Ramos (cell line): ENCODE measurements at regions not wholly inside any gene's neighbourhood (a gene's known extent, or its start where the extent isn't known, plus 50 kb on each side); places are given as distances from the start of the nearest gene placed in this dataset.
"Not testable (repeated sequence)": the region's sequence is repeated elsewhere in the genome, so short reads cannot be mapped to it uniquely, and the experiment has no call there.

ENCODE experiments used
- in situ Hi-C: fragments of 300-500 bp; cut with MboI; formaldehyde crosslinking; loops from one replicate; pipeline ENCODE4 v1.14.3; 2022; ENCODE audit warnings: low sequenced_read_pairs; ENCODE audit not compliant: unreplicated experiment

DNA sequence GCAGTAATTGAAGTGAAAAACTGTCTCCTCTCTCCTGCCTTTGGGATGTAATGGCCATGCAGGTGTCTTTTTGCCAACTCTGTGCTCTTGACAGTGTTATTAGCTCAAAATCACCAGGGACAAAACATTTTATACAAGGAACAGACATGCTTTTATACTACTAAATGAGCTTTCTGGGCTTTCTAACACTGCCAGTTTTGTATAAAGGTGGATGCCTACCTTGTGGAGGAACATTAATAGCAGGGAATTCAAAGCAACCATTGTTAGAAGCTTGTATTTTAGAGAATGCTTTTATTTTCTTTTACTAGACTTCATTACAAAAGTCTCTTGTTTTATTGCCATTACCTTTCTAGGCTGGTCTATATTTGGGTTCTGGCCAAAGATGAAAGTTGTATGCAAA lies 54.7 kb upstream of the ARSJ start:
- in situ Hi-C loops, result no loop called here

DNA sequence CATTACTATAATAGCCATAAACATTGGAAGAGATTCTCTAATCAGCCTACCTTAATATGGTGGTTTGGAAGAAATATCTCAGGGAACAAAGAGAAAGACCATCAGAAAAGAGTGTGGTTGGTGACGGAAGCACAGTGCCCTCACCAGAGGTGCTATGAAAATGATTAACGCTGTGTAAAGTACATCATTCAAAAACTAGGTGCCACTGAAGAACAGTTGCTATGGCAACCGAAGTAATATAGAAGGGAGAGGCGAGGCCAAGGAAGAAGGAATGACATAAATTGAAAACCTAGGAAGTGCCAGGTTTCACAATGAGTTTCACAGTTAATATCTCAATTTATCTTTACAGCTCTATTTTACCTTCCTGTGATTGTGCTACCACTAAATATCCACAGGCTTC lies 57.0 kb upstream of the ARSJ start:
- in situ Hi-C loops, result no loop called here

DNA sequence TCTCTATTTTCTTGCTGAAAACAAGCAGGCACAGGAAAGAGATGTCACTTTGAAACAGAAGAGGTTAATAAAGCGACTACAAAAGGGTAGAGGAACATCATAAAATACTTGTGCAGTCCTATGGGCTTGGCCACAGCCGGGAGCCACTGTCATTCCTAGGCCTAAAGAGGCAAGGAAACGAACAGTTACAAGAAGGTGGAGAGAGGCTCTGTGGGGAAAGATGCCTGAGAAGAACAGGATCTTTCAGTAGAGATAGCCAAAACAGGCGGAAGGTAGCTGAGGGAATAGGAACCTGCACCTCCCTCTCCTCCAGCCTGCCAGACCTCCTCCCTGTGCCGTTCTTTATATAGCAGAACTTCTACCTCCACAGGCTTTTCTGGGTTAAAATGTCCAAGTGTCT lies 57.4 kb upstream of the ARSJ start:
- in situ Hi-C loops, result no loop called here

DNA sequence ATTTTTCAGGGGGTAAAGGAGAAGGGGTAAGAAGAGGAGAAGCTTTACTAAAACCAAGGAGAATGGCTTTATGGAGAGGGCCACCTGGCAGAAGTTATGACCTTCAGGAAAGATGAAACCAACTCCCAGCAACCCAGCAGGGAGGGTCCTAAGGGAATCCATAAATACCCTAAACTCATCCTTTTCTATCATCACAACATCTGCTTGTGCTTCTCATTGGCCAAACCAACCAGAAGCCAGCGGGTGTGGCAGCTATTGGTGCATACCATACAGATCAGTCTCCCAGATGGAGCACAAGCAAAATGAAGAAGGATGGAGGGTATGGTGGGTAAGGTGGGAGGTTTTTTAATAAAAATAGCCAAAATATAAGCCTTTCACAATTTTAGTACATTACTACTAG lies 58.5 kb upstream of the ARSJ start:
- in situ Hi-C loops, result no loop called here

DNA sequence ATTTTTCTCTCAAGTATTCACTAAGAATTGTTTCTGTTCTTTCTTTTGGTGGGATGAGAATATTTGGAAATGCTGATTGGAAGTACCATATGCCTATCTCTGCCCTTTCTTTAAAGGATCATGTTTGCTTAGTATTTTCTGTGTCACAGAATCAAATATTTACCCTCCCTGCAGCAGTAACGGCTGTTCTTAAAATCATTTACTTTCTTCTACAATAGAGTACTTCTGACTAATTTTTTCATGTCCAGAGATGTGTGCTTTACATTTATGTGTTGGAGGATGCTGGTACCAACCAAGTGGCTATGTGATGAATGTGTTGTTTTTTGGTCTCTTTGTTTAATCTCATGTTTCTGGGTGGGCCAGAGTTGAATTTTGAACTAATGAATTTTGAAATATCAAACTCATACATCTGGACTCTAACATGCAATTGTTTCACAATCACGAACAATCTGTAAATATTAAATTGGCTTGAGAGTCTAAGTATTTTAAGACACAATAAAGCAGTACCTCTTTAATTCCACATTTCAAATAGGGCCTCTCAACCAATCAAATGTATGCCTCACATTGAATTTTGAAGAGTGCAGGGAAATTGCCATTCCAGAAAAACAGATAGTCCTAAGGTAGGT lies 59.4 kb upstream of the ARSJ start:
- in situ Hi-C loops, result no loop called here

DNA sequence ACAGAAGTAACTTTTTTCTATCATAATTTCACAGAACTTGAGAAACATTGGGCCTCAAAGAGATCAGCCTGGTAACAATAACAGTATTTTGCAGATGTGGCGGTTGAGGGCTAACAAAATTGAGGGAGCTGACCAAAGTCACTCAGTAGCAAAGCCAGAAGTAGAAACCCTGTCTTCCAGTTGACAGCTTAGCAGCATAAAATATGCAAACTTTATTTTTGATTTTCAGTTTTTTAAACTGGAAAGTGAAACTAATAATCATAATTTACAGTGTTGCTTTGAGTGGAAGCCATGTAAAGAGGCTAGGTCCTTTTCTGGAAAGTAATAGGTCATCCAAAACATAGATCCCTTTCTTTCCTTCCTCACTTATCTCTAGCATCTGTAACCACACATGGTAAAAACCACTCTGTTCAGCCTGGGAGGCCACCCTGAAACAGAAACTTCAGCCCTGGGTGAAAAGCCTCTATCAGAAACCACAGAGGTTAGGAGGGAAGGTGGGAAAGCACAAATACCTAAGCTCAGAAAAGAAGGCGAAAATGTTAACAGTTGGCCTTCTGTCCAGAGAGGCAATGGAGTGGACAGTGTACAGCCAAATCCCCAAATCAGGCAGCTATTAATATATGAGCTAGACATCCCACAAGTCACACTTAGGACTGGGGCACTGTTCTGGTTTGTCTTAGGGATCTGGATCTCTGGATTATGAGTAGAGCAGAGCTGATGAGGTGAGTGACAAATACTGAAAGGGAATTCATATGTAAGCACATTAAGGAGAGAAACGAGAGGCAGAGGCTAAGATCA lies 61.1 kb upstream of the ARSJ start:
- in situ Hi-C loops, result no loop called here

DNA sequence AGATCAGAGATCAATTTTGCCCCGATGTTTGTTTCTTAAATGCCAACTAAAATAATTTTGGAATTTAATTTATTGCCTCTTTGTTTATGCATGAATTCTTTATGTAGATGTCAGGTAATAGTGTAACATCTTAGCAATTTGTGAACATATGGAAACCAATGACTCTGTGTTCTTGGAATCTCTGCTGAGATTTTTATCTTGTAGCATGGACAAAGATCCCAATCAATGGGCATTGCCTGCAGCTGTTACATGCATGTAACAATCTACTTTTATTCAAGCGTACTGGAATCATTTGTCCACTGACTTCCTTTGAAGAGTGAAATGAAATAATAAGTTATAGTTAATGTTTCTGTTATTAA lies 61.6 kb upstream of the ARSJ start:
- in situ Hi-C loops, result no loop called here

DNA sequence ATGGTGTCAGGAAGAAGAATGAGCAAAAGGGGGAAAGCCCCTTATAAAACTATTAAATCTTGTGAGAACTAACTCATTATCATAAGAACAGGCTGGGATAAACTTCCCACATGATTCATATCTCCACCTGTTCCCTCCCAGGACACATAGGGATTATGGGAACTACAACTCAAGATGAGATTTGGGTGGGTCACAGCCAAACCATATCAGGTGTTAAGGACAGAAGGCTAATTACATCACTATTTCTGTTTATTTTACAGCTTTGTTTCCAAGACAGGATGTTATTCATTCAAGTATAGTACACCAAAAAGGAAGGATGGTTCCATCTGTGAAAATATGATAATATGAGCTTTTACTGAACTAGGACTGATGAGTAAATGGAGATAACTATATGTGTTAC lies 63.7 kb upstream of the ARSJ start:
- in situ Hi-C loops, result no loop called here

DNA sequence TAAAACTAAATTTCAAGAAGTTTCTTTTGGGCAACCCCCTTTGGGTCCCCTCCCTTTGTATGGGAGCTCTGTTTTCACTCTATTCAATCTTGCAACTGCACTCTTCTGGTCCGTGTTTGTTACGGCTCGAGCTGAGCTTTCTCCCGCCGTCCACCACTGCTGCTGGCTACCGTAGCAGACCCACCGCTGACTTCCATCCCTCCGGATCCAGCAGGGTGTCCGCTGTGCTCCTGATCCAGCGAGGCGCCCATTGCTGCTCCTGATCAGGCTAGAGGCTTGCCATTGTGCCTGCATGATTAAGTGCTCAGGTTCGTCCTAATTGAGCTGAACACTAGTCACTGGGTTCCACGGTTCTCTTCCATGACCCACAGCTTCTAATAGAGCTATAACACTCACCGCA lies 64.9 kb upstream of the ARSJ start:
- in situ Hi-C loops, result not testable (repeated sequence)

DNA sequence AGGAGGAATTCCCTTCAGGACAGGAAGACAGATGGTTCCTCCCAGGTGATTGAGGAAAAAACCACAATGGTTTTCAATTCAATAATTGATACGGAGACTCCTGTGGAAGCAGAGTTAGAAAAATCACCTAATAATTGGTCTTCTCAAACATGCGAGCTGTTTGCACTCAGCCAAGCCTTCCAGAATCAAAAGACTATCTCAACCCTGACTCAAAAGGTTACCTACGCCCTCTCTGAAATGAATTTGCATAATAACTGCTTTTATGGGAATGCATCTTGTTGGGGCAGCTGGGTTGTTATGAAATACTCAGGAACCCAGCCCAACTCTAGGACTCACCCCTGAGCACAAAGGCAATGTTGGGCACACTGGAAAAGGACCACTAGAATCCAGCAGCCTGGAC lies 66.9 kb upstream of the ARSJ start:
- in situ Hi-C loops, result no loop called here

DNA sequence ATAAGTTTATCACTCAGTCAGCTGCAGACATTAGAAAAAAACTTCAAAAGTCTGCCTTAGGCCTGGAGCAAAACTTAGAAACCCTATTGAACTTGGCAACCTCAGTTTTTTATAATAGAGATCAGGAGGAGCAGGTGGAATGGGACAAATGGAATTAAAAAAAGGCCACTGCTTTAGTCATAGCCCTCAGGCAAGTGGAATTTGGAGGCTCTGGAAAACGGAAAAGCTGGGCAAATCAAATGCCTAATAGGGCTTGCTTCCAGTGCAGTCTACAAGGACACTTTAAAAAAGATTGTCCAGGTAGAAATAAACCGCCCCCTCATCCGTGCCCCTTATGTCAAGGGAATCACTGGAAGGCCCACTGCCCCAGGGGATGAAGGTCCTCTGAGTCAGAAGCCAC lies 68.7 kb upstream of the ARSJ start:
- in situ Hi-C loops, result not testable (repeated sequence)

DNA sequence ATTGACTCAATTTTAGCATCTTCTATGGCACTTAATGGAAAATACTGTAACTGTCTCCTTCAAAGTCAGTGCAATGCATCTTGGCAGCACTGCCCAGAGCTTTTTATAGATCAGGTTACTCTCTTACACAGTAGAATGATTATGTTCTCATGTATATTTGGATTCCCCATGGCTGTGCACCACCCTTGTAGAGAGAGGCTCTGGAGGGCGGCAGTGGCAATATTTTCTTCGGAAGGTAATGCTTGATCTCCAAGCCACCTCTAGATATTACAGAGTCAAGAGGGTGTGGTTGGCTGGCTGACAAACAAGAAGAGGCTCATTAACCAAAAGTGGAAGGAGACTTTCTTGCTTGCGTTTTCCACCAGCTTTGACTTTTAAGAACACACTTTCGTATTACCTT lies 72.8 kb upstream of the ARSJ start:
- in situ Hi-C loops, result no loop called here

DNA sequence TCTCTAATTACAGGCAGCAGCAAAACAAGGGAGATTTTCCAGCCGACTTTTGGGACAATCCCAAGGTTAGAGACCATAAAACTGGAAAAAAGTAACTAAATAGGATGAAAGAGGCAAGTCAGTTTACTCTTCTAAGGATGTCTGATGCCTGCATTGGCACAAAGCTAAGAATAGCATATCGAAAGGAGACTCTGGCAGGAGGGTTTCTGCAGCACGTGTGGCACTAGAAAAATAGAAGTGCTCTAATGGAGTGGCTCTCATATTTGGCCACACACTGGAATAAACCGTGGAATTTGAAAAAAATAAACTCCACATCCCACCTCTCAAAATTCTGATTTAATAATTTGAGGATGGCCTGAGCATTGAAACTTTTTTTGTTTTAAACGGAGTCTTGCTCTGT lies 77.2 kb upstream of the ARSJ start:
- in situ Hi-C loops, result no loop called here

DNA sequence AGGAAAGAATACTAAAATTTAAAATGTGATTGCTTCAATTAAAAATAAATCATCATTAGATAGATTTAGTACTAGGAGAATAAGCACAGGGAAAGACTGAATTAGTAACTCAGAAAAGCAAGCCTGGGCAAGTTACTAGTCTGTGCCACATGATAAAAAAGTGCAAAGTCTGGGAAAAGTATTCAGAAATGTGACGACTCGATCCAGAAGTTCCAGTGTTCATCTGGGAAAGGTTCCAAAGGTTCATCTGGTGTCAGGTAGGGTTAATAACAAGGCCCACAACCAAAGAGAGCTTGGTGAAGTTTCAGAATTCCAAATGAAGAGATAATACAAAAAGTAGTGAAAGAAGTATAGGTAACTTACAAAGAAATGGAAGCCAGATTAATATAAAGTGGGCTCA lies 78.3 kb upstream of the ARSJ start:
- in situ Hi-C loops, result no loop called here

DNA sequence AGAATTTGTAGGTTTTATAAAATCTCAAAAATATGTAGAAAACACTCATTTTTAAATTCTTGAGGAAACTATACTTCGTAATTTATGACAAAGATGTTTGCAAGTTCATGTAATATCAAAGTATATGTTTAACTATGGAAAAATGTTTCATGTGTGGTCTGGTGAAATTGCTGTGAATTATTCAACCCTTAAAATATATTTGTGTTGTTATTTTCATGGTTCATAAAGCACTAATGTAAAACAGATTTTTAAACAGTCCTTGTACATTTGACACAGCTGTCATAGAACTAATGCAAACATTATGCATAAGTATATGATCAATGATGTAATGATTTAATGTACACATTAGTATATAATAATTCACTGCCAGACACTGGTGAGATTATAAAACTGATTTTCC lies 83.1 kb upstream of the ARSJ start:
- in situ Hi-C loops, result no loop called here

DNA sequence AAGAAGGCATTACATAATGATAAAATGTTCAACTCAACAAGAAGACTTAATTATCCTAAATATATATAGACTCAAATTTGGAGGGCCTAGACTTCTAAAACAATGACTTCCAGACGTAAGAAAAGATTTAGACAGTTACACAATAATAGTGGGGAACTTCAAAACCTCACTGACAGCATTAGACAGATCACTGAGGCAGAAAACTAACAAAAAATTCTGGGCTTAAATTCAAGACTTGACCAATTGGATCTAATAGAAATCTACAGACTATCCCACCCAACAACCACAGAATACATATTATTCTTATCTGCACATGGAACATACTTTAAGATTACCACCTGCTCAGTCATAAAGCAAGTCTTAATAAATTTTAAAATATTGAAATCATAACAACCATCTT lies 93.3 kb upstream of the ARSJ start:
- in situ Hi-C loops, result loop anchor here (10.0 kb wide), 1 partner anchor 678 kb away; no protein-coding TSS in a partner anchor

DNA sequence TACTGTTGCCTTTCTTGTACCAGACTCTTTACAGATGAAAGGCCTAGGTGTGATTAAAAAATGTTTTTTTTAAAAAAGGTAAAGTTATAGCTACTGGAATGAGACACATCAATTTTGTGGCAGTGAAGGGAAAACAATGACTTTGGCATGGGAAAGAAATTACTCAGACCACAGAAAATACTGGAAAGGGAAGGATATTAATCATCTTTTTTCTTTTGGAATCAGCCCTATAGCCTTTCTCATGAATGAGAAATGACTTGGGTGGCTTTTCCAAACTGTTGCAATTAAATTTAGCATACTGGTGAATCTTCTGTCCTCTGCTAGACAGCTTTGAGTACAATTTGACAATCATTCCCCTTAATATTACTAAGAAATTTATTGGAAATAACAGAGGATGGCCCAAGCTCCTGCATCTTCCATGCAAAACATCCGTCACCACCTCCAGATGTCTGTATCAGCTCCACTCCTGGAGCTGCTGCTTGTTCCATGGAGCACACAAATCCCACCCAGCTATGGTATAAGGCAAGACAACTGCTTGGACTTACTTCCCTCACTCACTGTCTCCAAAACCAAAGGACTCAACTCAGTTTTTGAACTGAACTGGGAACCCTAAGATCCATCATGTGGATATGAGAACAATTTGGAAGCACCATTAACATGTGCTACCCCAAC lies 97.6 kb upstream of the ARSJ start:
- in situ Hi-C loops, result loop anchor here (10.0 kb wide), 1 partner anchor 682 kb away; no protein-coding TSS in a partner anchor

DNA sequence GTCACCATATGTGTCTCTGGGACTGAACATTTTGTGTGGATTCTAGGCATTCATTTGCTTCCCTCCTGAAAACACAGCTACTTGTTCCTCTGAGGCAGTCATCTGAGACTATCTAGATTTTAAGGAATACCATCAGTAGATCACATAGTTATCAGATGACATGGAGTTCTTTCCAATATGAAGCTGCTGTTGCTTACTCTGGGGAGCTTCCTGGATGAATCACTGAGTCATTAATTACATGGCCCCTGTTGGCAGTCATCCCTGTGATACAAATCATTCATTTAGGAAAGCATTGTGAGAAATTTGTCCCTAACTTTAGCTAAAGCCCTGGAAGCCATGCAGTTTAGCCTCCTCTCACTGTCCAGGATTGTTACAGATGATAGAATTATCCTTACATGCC lies 98.2 kb upstream of the ARSJ start:
- in situ Hi-C loops, result loop anchor here (10.0 kb wide), 1 partner anchor 683 kb away; no protein-coding TSS in a partner anchor

DNA sequence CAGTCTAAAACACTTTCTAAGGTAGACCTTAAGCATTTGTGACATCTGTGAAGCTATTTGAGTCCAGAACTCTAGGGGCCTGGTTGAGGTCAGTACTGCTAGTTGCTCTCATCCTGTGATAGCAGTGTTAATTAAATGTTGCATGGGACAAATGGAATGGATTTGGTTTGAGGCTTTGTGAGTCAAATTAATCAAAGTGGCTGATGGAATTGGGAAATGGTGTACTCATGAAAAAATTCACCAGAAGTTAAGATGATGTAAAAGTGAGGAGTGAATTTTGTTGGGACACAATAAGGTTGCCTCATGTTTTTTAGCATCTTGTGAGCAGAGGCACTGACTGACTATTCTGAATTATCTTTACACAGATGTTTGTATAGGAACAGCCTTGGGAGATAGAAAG lies 99.2 kb upstream of the ARSJ start:
- in situ Hi-C loops, result loop anchor here (10.0 kb wide), 1 partner anchor 684 kb away; no protein-coding TSS in a partner anchor

DNA sequence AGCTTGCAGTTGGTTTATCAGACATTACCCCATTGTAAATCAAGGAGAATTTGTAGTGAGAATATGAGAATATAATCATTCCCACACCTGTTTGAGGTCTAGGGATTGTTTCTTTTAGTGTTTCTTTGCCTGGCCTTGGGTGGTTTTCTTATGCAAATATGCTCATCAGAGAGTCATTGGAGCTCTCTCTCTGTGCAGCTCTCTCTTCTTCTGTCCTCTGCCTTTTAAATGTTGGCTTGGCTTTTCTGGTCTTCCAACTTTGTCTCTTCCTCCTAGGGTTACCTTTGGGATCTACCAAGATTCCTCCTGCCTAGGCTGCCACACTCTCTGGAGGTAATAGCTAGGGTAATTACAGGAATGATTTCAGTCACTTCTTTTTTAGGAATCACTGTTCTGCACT lies 102.3 kb upstream of the ARSJ start:
- in situ Hi-C loops, result no loop called here

DNA sequence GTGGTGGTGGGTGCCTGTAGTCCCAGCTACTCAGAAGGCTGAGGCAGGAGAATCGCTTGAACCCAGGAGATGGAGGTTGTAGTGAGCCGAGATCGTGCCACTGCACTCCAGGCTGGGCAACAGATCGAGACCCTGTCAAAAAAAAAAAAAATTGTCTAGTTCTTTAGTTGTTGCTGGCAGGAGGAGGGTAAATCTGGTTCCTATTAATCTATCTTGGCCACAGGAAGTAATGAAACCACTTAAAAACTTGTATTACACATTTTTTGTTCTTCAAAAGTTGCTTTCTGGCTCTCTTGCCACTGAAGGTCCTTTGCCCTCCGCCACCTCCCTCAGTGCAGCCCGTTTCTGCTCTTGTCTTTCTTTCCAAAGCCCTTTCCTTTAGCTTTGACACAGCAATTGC lies 102.9 kb upstream of the ARSJ start:
- in situ Hi-C loops, result no loop called here
